ENCODE measurements at regions not wholly inside any gene's neighbourhood (a gene's known extent, or its start where the extent isn't known, plus 50 kb on each side); places are given as distances from the start of the nearest gene placed in this dataset.

- Histone ChIP-seq H3K9ac (no peak overlapping the region), H3K36me3 (replicated peaks in 1 of 2; ENCODE audit: control insufficient read depth in 1 of 2, insufficient read depth in 2 of 2, low read length in 1 of 2) (no peaks in the 10 kb centered on the region), H4K20me1 (ENCODE audit: insufficient read depth) (no peaks in the 10 kb centered on the region), H2AFZ (ENCODE audit: low read depth) (no peak overlapping the region), H3F3A (replicated peaks; ENCODE audit: insufficient read depth) (peaks cover 3% of the 10 kb centered on the region), H3K4me3 (ENCODE audit: low read depth in 2 of 2, low read length in 1 of 2) (no peak overlapping the region), H3K27ac (ENCODE audit: low read depth in 2 of 2, low read length in 1 of 2) (no peak overlapping the region), H3K9me3 (no peaks in the 10 kb centered on the region), H3K9me2 (no peaks in the 10 kb centered on the region), H3K27me3 (ENCODE audit: insufficient read depth) (no peaks in the 10 kb centered on the region; the same call in 1 of the 2 replicates), H3K4me2 (no peak overlapping the region), H3K4me1 (ENCODE audit: control insufficient read depth in 1 of 2, insufficient read depth in 2 of 2, low read depth in 1 of 2, low read length in 1 of 2) (peaks cover 0 to 3% of the 10 kb centered on the region in 2 experiments; a peak in 2 of 4 replicates), H3K79me2 (ENCODE audit: insufficient read depth) (no peaks in the 10 kb centered on the region)
- 18% methylated on average over 3 of the region's 3 CpGs for WGBS (ENCODE audit: low lambda C conversion rate)
- TF ChIP-seq TAF1 (IDR thresholded peaks at IDR 0.05; ENCODE audit: borderline replicate concordance, low read depth, low read length) (no peak), GATA2 (CRISPR knock-in tag; IDR thresholded peaks at IDR 0.05) (no peak), PBX3 (IDR thresholded peaks at IDR 0.05) (peak; percentile 22; the same call in 1 of the 2 replicates)
- no peak for DNase-seq
- CTCF ChIA-PET = no interaction called here
- POLR2A ChIA-PET = no interaction called here
These were observed 99.0 kb upstream of the PDE1C start for GRCh38 chr7:32169228-32169627.

- H3K27me3 ChIP-seq (ENCODE audit: insufficient read depth) = no peaks in the 10 kb centered on the region
- H3K9me3 ChIP-seq = no peaks in the 10 kb centered on the region
- H3K36me3 ChIP-seq (replicated peaks in 1 of 2; ENCODE audit: control insufficient read depth in 1 of 2, insufficient read depth in 2 of 2, low read length in 1 of 2) = no peaks in the 10 kb centered on the region
- H3K9ac ChIP-seq = no peak overlapping the region
- H3K4me1 ChIP-seq (ENCODE audit: control insufficient read depth in 1 of 2, insufficient read depth in 2 of 2, low read depth in 1 of 2, low read length in 1 of 2) = peaks cover 5 to 9% of the 10 kb centered on the region in 2 experiments
- no peaks in the 10 kb centered on the region for H4K20me1 ChIP-seq (ENCODE audit: insufficient read depth)
- TF ChIP-seq USF1 (IDR thresholded peaks at IDR 0.05; ENCODE audit: borderline replicate concordance, low read depth) = no peak
- no peak for TF ChIP-seq ZBTB33 (IDR thresholded peaks at IDR 0.05; ENCODE audit: borderline replicate concordance, low read depth)
- no peak for TF ChIP-seq EP300 (IDR thresholded peaks at IDR 0.05; ENCODE audit: borderline replicate concordance in 1 of 2, low read depth in 1 of 2, low read length in 1 of 2)
- no peak for TF ChIP-seq REST (IDR thresholded peaks at IDR 0.05; ENCODE audit: low read depth, low read length)
- TF ChIP-seq POLR2AphosphoS5 (IDR thresholded peaks at IDR 0.05; ENCODE audit: low read depth, low read length) = no peak
- TF ChIP-seq FOXM1 (IDR thresholded peaks at IDR 0.05; ENCODE audit: low read depth) = no peak
- TF ChIP-seq SIN3A (IDR thresholded peaks at IDR 0.05; ENCODE audit: borderline replicate concordance, low read depth, low read length) = no peak
- no peak for TF ChIP-seq TAF1 (IDR thresholded peaks at IDR 0.05; ENCODE audit: borderline replicate concordance, low read depth, low read length)
- TF ChIP-seq ELF1 (IDR thresholded peaks at IDR 0.05) = no peak
- TF ChIP-seq MEF2A (IDR thresholded peaks at IDR 0.05; ENCODE audit: borderline replicate concordance, low read depth) = no peak
- TF ChIP-seq RCOR1 (IDR thresholded peaks at IDR 0.05; ENCODE audit: low read length) = no peak
- no peak for TF ChIP-seq GATA2 (CRISPR knock-in tag; IDR thresholded peaks at IDR 0.05)
- TF ChIP-seq RAD21 (IDR thresholded peaks at IDR 0.05; ENCODE audit: low read length) = no peak
- no peak for TF ChIP-seq FOXJ3 (CRISPR knock-in tag; IDR thresholded peaks at IDR 0.05)
- TF ChIP-seq SMC3 (IDR thresholded peaks at IDR 0.05; ENCODE audit: low read depth, low read length) = no peak
- TF ChIP-seq NFIC (IDR thresholded peaks at IDR 0.05; ENCODE audit: borderline replicate concordance) = no peak
- no peak for TF ChIP-seq RXRA (IDR thresholded peaks at IDR 0.05; ENCODE audit: borderline replicate concordance, low read depth)
- no peak for TF ChIP-seq CHD2 (IDR thresholded peaks at IDR 0.05; ENCODE audit: low read length, partially characterized antibody)
- no peak for TF ChIP-seq IRF3 (IDR thresholded peaks at IDR 0.05; ENCODE audit: low read depth, low read length)
- TF ChIP-seq JUND (IDR thresholded peaks at IDR 0.05) = no peak
- H3K27ac ChIP-seq (ENCODE audit: low read depth in 2 of 2, low read length in 1 of 2) = no peak overlapping the region
- H2AFZ ChIP-seq (ENCODE audit: low read depth) = no peak overlapping the region
- no peak overlapping the region for H3K4me3 ChIP-seq (ENCODE audit: low read depth in 2 of 2, low read length in 1 of 2)
- peaks cover 16% of the 10 kb centered on the region for H3F3A ChIP-seq (replicated peaks; ENCODE audit: insufficient read depth)
- no peak overlapping the region for H3K4me2 ChIP-seq
- H3K79me2 ChIP-seq (ENCODE audit: insufficient read depth) = no peaks in the 10 kb centered on the region
- no peaks in the 10 kb centered on the region for H3K9me2 ChIP-seq
- DNase-seq = no peak
- ChIA-PET CTCF (interaction anchor here (0.6 to 1.2 kb wide), 3 partner anchors 17 to 42 kb away, joined by 3 read pairs; no protein-coding TSS in a partner anchor), POLR2A (no interaction called here)
These were observed 97.6 kb upstream of the PDE1C start for GRCh38 chr7:32167815-32168214.

All from SK-N-SH (cell line).